ENCODE measurements at regions not wholly inside any gene's neighbourhood (a gene's known extent, or its start where the extent isn't known, plus 50 kb on each side); places are given as distances from the start of the nearest gene placed in this dataset.
A peak's percentile ranks its signal among the peaks of the same experiment; 100 is the strongest.

- H3K27ac ChIP-seq = no peak overlapping the region
- H3K9me2 ChIP-seq (ENCODE audit: insufficient read depth) = no peaks in the 10 kb centered on the region
- no peak overlapping the region for H3K9ac ChIP-seq
- H3F3A ChIP-seq (ENCODE audit: insufficient read depth) = no peaks in the 10 kb centered on the region
- no peak overlapping the region for H2AFZ ChIP-seq
- H3K4me2 ChIP-seq (ENCODE audit: unreplicated experiment) = no peak overlapping the region
- DNase-seq = no peak
- H3K79me2 ChIP-seq (ENCODE audit: insufficient read depth) = no peaks in the 10 kb centered on the region
- no peaks in the 10 kb centered on the region for H4K20me1 ChIP-seq (ENCODE audit: insufficient read depth)
- H3K27me3 ChIP-seq (replicated peaks; ENCODE audit: insufficient read depth) = peaks cover 66% of the 10 kb centered on the region
- 69 to 75% methylated on average over 5 of the region's 5 CpGs for WGBS, 2 experiments (ENCODE audit: low coverage in 1 of 2, low lambda C conversion rate in 2 of 2, missing lambda C conversion rate in 2 of 2)
- H3K4me1 ChIP-seq (ENCODE audit: insufficient read depth) = no peaks in the 10 kb centered on the region
- in situ Hi-C loops (cut with MboI) = no loop called here
- no peaks in the 10 kb centered on the region for H3K9me3 ChIP-seq (ENCODE audit: low read depth)
- TF ChIP-seq EZH2phosphoT487 (IDR thresholded peaks at IDR 0.05; ENCODE audit: insufficient read depth, low read depth) (no peak), EZH2 (IDR thresholded peaks at IDR 0.05; ENCODE audit: insufficient read depth, poor library complexity, severe bottlenecking) (no peak)
- H3K4me3 ChIP-seq = no peak overlapping the region
- no peaks in the 10 kb centered on the region for H3K36me3 ChIP-seq (ENCODE audit: low read depth)
Measured at GRCh38 chr7:91344911-91345310, 80.7 kb downstream of the FZD1 start.

GRCh38 chr7:91345449-91345848 lies 81.2 kb downstream of the FZD1 start:
- 79 to 86% methylated on average over 1 of the region's 1 CpG for WGBS, 2 experiments (ENCODE audit: low coverage in 1 of 2, low lambda C conversion rate in 2 of 2, missing lambda C conversion rate in 2 of 2)
- H3K9ac ChIP-seq = no peak overlapping the region
- TF ChIP-seq EZH2 (IDR thresholded peaks at IDR 0.05; ENCODE audit: insufficient read depth, poor library complexity, severe bottlenecking) (no peak), EZH2phosphoT487 (IDR thresholded peaks at IDR 0.05; ENCODE audit: insufficient read depth, low read depth) (no peak)
- H3F3A ChIP-seq (ENCODE audit: insufficient read depth) = no peaks in the 10 kb centered on the region
- no peaks in the 10 kb centered on the region for H3K4me1 ChIP-seq (ENCODE audit: insufficient read depth)
- H2AFZ ChIP-seq = no peak overlapping the region
- H3K27me3 ChIP-seq (replicated peaks; ENCODE audit: insufficient read depth) = peaks cover 66% of the 10 kb centered on the region
- no peaks in the 10 kb centered on the region for H4K20me1 ChIP-seq (ENCODE audit: insufficient read depth)
- in situ Hi-C loops (cut with MboI) = no loop called here
- H3K4me2 ChIP-seq (ENCODE audit: unreplicated experiment) = no peak overlapping the region
- H3K9me2 ChIP-seq (ENCODE audit: insufficient read depth) = no peaks in the 10 kb centered on the region
- H3K4me3 ChIP-seq = no peak overlapping the region
- H3K79me2 ChIP-seq (ENCODE audit: insufficient read depth) = no peaks in the 10 kb centered on the region
- no peak for DNase-seq
- no peaks in the 10 kb centered on the region for H3K9me3 ChIP-seq (ENCODE audit: low read depth)
- no peaks in the 10 kb centered on the region for H3K36me3 ChIP-seq (ENCODE audit: low read depth)
- H3K27ac ChIP-seq = no peak overlapping the region

- in situ Hi-C loops (cut with MboI) = no loop called here
- TF ChIP-seq EZH2phosphoT487 (IDR thresholded peaks at IDR 0.05; ENCODE audit: insufficient read depth, low read depth) (no peak), EZH2 (IDR thresholded peaks at IDR 0.05; ENCODE audit: insufficient read depth, poor library complexity, severe bottlenecking) (no peak)
- H3F3A ChIP-seq (ENCODE audit: insufficient read depth) = no peaks in the 10 kb centered on the region
- peaks cover 69% of the 10 kb centered on the region for H3K27me3 ChIP-seq (replicated peaks; ENCODE audit: insufficient read depth)
- H2AFZ ChIP-seq = no peak overlapping the region
- no peaks in the 10 kb centered on the region; the same call in 1 of the 2 replicates for H3K4me1 ChIP-seq (ENCODE audit: insufficient read depth)
- no peaks in the 10 kb centered on the region for H3K79me2 ChIP-seq (ENCODE audit: insufficient read depth)
- H3K36me3 ChIP-seq (ENCODE audit: low read depth) = no peaks in the 10 kb centered on the region
- H4K20me1 ChIP-seq (ENCODE audit: insufficient read depth) = no peaks in the 10 kb centered on the region
- no peak overlapping the region for H3K4me3 ChIP-seq
- no peak overlapping the region for H3K9ac ChIP-seq
- H3K27ac ChIP-seq = no peak overlapping the region
- H3K9me3 ChIP-seq (ENCODE audit: low read depth) = no peaks in the 10 kb centered on the region
- no peak overlapping the region for H3K4me2 ChIP-seq (ENCODE audit: unreplicated experiment)
- no peaks in the 10 kb centered on the region for H3K9me2 ChIP-seq (ENCODE audit: insufficient read depth)
- no peak for DNase-seq
Measured at GRCh38 chr7:91346426-91346825, 82.2 kb downstream of the FZD1 start.

DNA sequence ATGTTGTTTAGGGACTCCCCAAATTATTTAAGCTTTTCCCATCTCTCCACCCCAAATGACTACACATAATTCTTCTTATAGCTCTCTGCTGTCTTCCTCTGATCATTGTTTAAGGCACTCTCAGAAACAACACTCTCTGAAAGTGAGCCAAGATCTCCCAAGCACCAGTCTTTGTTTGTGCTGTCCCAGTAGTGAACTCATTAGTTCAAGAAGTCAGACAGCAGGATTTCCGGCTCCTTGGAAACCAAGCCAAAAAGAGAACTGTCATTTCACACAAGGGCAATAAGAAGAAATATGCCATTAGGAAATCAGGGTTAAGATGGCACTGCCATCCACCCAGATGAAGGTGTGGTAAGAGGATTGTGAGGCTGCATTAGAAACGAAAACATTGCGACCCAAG lies 83.1 kb downstream of the FZD1 start:
- in situ Hi-C loops (cut with MboI) = no loop called here
- no peak for DNase-seq
- no peaks in the 10 kb centered on the region for H3K36me3 ChIP-seq (ENCODE audit: low read depth)
- no peaks in the 10 kb centered on the region; the same call in 1 of the 2 replicates for H3K4me1 ChIP-seq (ENCODE audit: insufficient read depth)
- H3K4me2 ChIP-seq (ENCODE audit: unreplicated experiment) = no peak overlapping the region
- H3F3A ChIP-seq (ENCODE audit: insufficient read depth) = no peaks in the 10 kb centered on the region
- no peak overlapping the region for H3K4me3 ChIP-seq
- H3K9ac ChIP-seq = no peak overlapping the region
- no peaks in the 10 kb centered on the region for H3K9me2 ChIP-seq (ENCODE audit: insufficient read depth)
- no peak overlapping the region for H2AFZ ChIP-seq
- peaks cover 66% of the 10 kb centered on the region for H3K27me3 ChIP-seq (replicated peaks; ENCODE audit: insufficient read depth)
- H4K20me1 ChIP-seq (ENCODE audit: insufficient read depth) = no peaks in the 10 kb centered on the region
- TF ChIP-seq EZH2phosphoT487 (IDR thresholded peaks at IDR 0.05; ENCODE audit: insufficient read depth, low read depth) = no peak
- no peak for TF ChIP-seq EZH2 (IDR thresholded peaks at IDR 0.05; ENCODE audit: insufficient read depth, poor library complexity, severe bottlenecking)
- no peak overlapping the region for H3K27ac ChIP-seq
- no peaks in the 10 kb centered on the region for H3K79me2 ChIP-seq (ENCODE audit: insufficient read depth)
- H3K9me3 ChIP-seq (ENCODE audit: low read depth) = no peaks in the 10 kb centered on the region
- WGBS, 2 experiments (ENCODE audit: low coverage in 1 of 2, low lambda C conversion rate in 2 of 2, missing lambda C conversion rate in 2 of 2) = 72 to 74% methylated on average over 3 of the region's 3 CpGs

- Histone ChIP-seq H3K9me3 (ENCODE audit: low read depth) (no peaks in the 10 kb centered on the region), H3K79me2 (ENCODE audit: insufficient read depth) (no peaks in the 10 kb centered on the region), H3F3A (ENCODE audit: insufficient read depth) (no peaks in the 10 kb centered on the region), H3K9ac (no peak overlapping the region), H2AFZ (no peak overlapping the region), H3K27ac (no peak overlapping the region), H3K36me3 (ENCODE audit: low read depth) (no peaks in the 10 kb centered on the region), H3K9me2 (ENCODE audit: insufficient read depth) (no peaks in the 10 kb centered on the region), H4K20me1 (ENCODE audit: insufficient read depth) (no peaks in the 10 kb centered on the region), H3K4me2 (ENCODE audit: unreplicated experiment) (no peak overlapping the region), H3K27me3 (replicated peaks; ENCODE audit: insufficient read depth) (peaks cover 65% of the 10 kb centered on the region), H3K4me1 (ENCODE audit: insufficient read depth) (no peaks in the 10 kb centered on the region; the same call in 1 of the 2 replicates), H3K4me3 (no peak overlapping the region)
- TF ChIP-seq EZH2 (IDR thresholded peaks at IDR 0.05; ENCODE audit: insufficient read depth, poor library complexity, severe bottlenecking) = no peak
- no peak for TF ChIP-seq EZH2phosphoT487 (IDR thresholded peaks at IDR 0.05; ENCODE audit: insufficient read depth, low read depth)
- in situ Hi-C loops (cut with MboI) = no loop called here
- peak; percentile 29 for DNase-seq
Measured at GRCh38 chr7:91348711-91349110, 84.5 kb downstream of the FZD1 start.

Data from GM23248 (cell line).